ENCODE measurements at regions not wholly inside any gene's neighbourhood (a gene's known extent, or its start where the extent isn't known, plus 50 kb on each side); places are given as distances from the start of the nearest gene placed in this dataset.
"Not testable (repeated sequence)": the region's sequence is repeated elsewhere in the genome, so short reads cannot be mapped to it uniquely, and the experiment has no call there.

GRCh38 chr11:129546266-129546665, 170.6 kb downstream of the BARX2 start:
- DNase-seq = no peak
- intact Hi-C loops (cut with DNase I) = no loop called here
- Histone ChIP-seq H3K4me1 (no peaks in the 10 kb centered on the region), H3K4me3 (no peak overlapping the region), H3K27ac (no peak overlapping the region), H3K36me3 (no peaks in the 10 kb centered on the region), H3K27me3 (no peaks in the 10 kb centered on the region), H3K9me3 (peaks cover 0 to 26% of the 10 kb centered on the region in 2 donors)
- ATAC-seq = no peak
- no peak for TF ChIP-seq CTCF (IDR thresholded peaks at IDR 0.05)

- H3K27ac ChIP-seq = no peak overlapping the region
- no peak overlapping the region for H3K4me3 ChIP-seq
- no peaks in the 10 kb centered on the region for H3K36me3 ChIP-seq
- TF ChIP-seq CTCF (IDR thresholded peaks at IDR 0.05) = no peak
- ATAC-seq (no peak), DNase-seq (no peak)
- intact Hi-C loops (cut with DNase I) = no loop called here
- H3K27me3 ChIP-seq = no peaks in the 10 kb centered on the region
- H3K4me1 ChIP-seq = no peaks in the 10 kb centered on the region
- H3K9me3 ChIP-seq = peaks cover 0 to 10% of the 10 kb centered on the region in 2 donors
Observed at GRCh38 chr11:129557421-129557820, 181.8 kb downstream of the BARX2 start.

- ATAC-seq = no peak
- H3K27ac ChIP-seq = no peak overlapping the region
- peaks cover 0 to 27% of the 10 kb centered on the region in 2 donors for H3K9me3 ChIP-seq
- H3K4me3 ChIP-seq = no peak overlapping the region
- TF ChIP-seq CTCF (IDR thresholded peaks at IDR 0.05) = no peak
- no peak for DNase-seq
- intact Hi-C loops (cut with DNase I) = no loop called here
- H3K36me3 ChIP-seq = no peaks in the 10 kb centered on the region
- H3K27me3 ChIP-seq = no peaks in the 10 kb centered on the region
- no peaks in the 10 kb centered on the region for H3K4me1 ChIP-seq
Observed at GRCh38 chr11:129569007-129569406, 193.4 kb downstream of the BARX2 start.

GRCh38 chr11:129572667-129573066, 197.0 kb downstream of the BARX2 start:
- H3K36me3 ChIP-seq; H3K4me1 ChIP-seq; DNase-seq; H3K27ac ChIP-seq; H3K4me3 ChIP-seq; intact Hi-C loops (cut with DNase I); ATAC-seq; H3K27me3 ChIP-seq: not testable (repeated sequence)
- peaks cover 0 to 36% of the 10 kb centered on the region in 2 donors for H3K9me3 ChIP-seq

DNA sequence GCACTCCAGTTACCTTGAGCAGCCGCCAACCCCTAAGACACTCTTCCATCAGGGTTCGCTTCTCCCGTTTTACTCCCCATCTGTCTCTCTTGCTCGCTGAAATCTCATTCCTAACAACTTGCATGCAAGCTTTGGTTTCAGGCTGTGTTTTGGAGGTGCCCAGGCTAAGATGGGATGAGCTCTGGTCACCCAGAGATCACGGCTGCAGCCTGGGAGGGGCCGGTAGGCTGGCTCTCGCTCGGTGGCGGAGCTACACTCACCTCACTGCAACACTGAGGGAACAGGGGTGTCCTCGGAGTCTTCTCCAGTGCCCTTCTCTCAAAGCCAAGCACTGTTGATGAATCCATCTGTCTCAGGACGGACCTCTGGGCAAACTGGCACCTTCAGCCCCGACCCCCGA, 197.5 kb downstream of the BARX2 start:
- Histone ChIP-seq H3K9me3 (peaks cover 0 to 36% of the 10 kb centered on the region in 2 donors), H3K27me3 (no peaks in the 10 kb centered on the region)
- intact Hi-C loops (cut with DNase I) = no loop called here

More for the DNA sequence above, 197.5 kb downstream of the BARX2 start:
- Histone ChIP-seq H3K36me3 (no peaks in the 10 kb centered on the region), H3K4me1 (no peaks in the 10 kb centered on the region), H3K27ac (no peak overlapping the region), H3K4me3 (no peak overlapping the region)
- DNase-seq (no peak), ATAC-seq (no peak)
- no peak for TF ChIP-seq CTCF (IDR thresholded peaks at IDR 0.05)

Measured in left lung (tissue), 4 donors.